ENCODE measurements at regions not wholly inside any gene's neighbourhood (a gene's known extent, or its start where the extent isn't known, plus 50 kb on each side); places are given as distances from the start of the nearest gene placed in this dataset.

DNA sequence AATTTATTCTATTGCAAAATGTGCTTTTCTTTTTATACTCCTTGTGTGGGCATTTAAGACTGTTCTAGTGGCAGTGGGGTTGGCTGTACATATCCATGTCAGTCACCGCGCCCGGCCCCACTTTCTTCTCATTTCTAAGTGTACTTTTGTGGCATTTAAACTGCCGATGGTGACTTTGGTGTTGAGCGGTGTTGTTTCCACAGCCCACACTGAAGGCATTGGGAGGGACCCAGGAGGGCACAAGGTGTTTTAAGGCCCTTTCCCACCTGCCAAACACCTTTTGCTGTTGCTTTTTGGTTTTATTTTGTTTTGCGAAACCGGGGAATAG, 369.7 kb downstream of the MTX2 start:
- H3K27me3 ChIP-seq, result peaks cover 82 to 100% of the 10 kb centered on the region in 2 donors
- TF ChIP-seq, protein P1, sequence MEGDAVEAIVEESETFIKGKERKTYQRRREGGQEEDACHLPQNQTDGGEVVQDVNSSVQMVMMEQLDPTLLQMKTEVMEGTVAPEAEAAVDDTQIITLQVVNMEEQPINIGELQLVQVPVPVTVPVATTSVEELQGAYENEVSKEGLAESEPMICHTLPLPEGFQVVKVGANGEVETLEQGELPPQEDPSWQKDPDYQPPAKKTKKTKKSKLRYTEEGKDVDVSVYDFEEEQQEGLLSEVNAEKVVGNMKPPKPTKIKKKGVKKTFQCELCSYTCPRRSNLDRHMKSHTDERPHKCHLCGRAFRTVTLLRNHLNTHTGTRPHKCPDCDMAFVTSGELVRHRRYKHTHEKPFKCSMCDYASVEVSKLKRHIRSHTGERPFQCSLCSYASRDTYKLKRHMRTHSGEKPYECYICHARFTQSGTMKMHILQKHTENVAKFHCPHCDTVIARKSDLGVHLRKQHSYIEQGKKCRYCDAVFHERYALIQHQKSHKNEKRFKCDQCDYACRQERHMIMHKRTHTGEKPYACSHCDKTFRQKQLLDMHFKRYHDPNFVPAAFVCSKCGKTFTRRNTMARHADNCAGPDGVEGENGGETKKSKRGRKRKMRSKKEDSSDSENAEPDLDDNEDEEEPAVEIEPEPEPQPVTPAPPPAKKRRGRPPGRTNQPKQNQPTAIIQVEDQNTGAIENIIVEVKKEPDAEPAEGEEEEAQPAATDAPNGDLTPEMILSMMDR (IDR thresholded peaks at IDR 0.05), result no peak
- intact Hi-C loops (cut with DNase I), result loop anchor here in 1 of 2 donors (5.0 kb wide), 1 partner anchor 507 kb away; no protein-coding TSS in a partner anchor

DNA sequence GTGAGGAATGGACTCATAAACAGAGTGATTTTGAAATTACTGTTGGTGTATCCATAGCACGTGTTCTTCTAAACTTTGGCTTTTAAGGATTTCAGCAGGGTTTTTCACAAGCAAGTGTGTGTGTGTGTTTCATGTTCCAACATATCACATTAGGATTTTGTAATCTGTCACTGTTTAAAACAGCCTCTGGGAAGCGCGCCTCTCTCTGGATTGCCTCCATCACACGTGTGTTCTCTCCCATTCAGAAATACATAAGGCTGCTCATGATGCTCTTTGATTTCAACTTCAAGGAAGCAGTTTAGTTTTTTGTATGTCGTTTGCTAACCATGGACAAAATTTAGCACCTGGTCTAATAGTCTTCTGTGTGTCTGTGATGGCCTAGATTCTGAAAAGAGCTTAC, 370.4 kb downstream of the MTX2 start:
- peaks cover 76 to 100% of the 10 kb centered on the region in 2 donors for H3K27me3 ChIP-seq
- intact Hi-C loops (cut with DNase I), result loop anchor here in 1 of 2 donors (5.0 kb wide), 1 partner anchor 507 kb away; no protein-coding TSS in a partner anchor
- ATAC-seq (no peak), DNase-seq (no peak)
- no peak overlapping the region for H3K4me3 ChIP-seq
- H3K36me3 ChIP-seq, result no peaks in the 10 kb centered on the region
- H3K9me3 ChIP-seq, result no peaks in the 10 kb centered on the region
- peaks cover 0 to 12% of the 10 kb centered on the region in 2 donors for H3K4me1 ChIP-seq
- H3K27ac ChIP-seq, result no peak overlapping the region
- TF ChIP-seq, protein P1 (IDR thresholded peaks at IDR 0.05), result no peak

More for the DNA sequence above, 369.7 kb downstream of the MTX2 start:
- DNase-seq (peak in 1 of 4 donors; percentile 59), ATAC-seq (no peak)
- no peak overlapping the region for H3K4me3 ChIP-seq
- H3K27ac ChIP-seq, result no peak overlapping the region
- H3K4me1 ChIP-seq, result peaks cover 0 to 12% of the 10 kb centered on the region in 2 donors
- H3K36me3 ChIP-seq, result no peaks in the 10 kb centered on the region
- H3K9me3 ChIP-seq, result no peaks in the 10 kb centered on the region

DNA sequence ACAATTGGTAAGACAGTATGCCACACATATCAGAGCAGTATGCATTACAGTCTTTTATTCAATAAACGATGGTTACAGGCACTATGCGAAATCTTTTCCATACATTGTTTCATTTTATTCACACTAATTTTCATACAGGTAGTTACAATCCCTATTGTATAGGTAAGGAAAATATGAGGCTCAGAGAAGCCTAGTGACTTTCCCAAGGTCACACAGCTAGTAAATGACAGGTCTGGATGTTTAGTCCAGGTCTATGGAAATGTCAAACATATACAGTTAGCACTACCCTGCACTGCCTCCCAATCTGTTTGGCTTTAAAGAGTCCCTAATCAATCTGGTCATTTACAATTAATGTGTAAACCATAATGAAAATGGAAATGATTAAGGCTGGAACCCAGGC, 372.2 kb downstream of the MTX2 start:
- no peak for DNase-seq
- intact Hi-C loops (cut with DNase I), result no loop called here
- TF ChIP-seq, protein P1 (IDR thresholded peaks at IDR 0.05), result no peak
- no peak for ATAC-seq
- Histone ChIP-seq H3K4me3 (no peak overlapping the region), H3K27me3 (peaks cover 67 to 100% of the 10 kb centered on the region in 2 donors), H3K36me3 (no peaks in the 10 kb centered on the region), H3K27ac (no peak overlapping the region), H3K4me1 (peaks cover 0 to 12% of the 10 kb centered on the region in 2 donors), H3K9me3 (no peaks in the 10 kb centered on the region)

DNA sequence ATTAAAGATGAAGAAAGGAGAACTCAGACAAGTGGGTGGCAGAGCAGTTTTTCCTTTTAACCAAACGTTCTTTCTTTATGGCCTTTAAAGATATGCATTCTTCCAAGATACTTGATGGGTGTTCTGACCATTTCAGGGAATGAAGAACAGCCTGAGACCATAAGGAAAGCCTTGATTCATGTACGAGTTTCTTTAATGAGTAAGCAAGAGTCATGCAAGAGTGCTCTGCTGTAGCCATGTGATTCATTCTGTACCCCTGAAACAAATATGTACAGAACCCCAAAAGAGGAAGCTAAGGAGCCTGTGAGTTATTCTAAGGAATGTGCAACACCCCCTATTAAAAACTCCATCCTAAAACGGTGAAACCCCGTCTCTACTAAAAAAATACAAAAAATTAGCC, 372.8 kb downstream of the MTX2 start:
- DNase-seq, result no peak
- H3K9me3 ChIP-seq, result no peaks in the 10 kb centered on the region
- ATAC-seq, result no peak
- H3K36me3 ChIP-seq, result no peaks in the 10 kb centered on the region
- H3K4me3 ChIP-seq, result no peak overlapping the region
- peaks cover 61 to 100% of the 10 kb centered on the region in 2 donors for H3K27me3 ChIP-seq
- H3K27ac ChIP-seq, result no peak overlapping the region
- intact Hi-C loops (cut with DNase I), result no loop called here
- peaks cover 0 to 12% of the 10 kb centered on the region in 2 donors for H3K4me1 ChIP-seq
- TF ChIP-seq, protein P1 (IDR thresholded peaks at IDR 0.05), result no peak

DNA sequence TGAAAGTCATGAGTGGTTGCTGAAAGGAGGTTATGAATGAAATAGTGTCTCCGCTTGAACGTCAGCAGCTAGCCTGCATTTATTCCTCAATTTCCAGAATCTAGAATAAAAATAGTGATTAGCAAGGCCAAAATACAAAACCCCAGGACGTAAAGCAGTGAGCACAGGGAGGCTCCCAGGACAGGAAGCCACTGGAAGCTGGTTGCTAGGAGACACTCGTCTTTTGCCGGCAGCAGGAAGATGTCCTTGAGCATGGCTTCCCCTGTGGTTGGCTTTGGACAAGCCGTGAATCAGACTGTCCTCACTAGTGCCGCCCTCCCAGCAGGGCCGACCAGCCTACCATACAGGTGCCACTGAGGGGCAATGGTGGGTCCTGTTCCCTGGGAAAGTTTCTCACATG, 374.4 kb downstream of the MTX2 start:
- peaks cover 50 to 100% of the 10 kb centered on the region in 2 donors for H3K27me3 ChIP-seq

More for the DNA sequence above, 374.4 kb downstream of the MTX2 start:
- peak in 1 of 4 donors; percentile 17 for DNase-seq
- Histone ChIP-seq H3K27ac (no peak overlapping the region), H3K4me1 (no peaks in the 10 kb centered on the region), H3K36me3 (no peaks in the 10 kb centered on the region), H3K9me3 (no peaks in the 10 kb centered on the region), H3K4me3 (no peak overlapping the region)
- TF ChIP-seq, protein P1 (IDR thresholded peaks at IDR 0.05), result no peak
- ATAC-seq, result no peak
- intact Hi-C loops (cut with DNase I), result no loop called here

All from left lung (tissue), 4 donors.